GM18873 (cell line): ENCODE measurements at regions not wholly inside any gene's neighbourhood (a gene's known extent, or its start where the extent isn't known, plus 50 kb on each side); places are given as distances from the start of the nearest gene placed in this dataset.

Experiments used
- ATAC-seq: cut with Tn5 transposase; IDR thresholded peaks from one replicate; pipeline ENCODE4 v1.9.1; 2021; ENCODE audit warnings: mild to moderate bottlenecking, moderate library complexity, moderate number of reproducible peaks; ENCODE audit not compliant: unreplicated experiment, low FRiP score

GRCh38 chr4:60790608-60791007 is 409.5 kb upstream of the ADGRL3 start:
- ATAC-seq = no peak

DNA sequence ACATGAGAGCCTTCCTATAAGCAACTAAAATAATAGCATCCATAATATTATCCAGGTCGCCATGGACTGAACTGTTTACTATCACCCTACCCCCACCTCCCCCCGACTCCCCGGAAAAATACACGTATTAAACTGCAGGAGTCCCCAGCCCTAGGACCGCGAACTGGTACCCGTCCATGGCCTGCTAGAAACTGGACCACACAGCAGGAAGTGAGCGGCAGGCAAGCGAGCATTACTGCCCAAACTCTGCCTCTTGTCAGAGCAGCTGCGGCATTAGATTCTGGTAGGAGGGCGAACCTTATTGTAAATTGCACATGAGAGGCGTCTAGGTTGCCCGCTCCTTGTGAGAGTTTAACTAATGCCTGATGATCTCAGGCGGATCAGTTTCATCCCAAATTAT is 405.8 kb upstream of the ADGRL3 start:
- ATAC-seq = no peak

- ATAC-seq = no peak
These were observed 400.9 kb upstream of the ADGRL3 start for GRCh38 chr4:60799214-60799613.

GRCh38 chr4:60800701-60801100 is 399.4 kb upstream of the ADGRL3 start:
- ATAC-seq = no peak

GRCh38 chr4:60805500-60806313 is 394.4 kb upstream of the ADGRL3 start:
- ATAC-seq = no peak

DNA sequence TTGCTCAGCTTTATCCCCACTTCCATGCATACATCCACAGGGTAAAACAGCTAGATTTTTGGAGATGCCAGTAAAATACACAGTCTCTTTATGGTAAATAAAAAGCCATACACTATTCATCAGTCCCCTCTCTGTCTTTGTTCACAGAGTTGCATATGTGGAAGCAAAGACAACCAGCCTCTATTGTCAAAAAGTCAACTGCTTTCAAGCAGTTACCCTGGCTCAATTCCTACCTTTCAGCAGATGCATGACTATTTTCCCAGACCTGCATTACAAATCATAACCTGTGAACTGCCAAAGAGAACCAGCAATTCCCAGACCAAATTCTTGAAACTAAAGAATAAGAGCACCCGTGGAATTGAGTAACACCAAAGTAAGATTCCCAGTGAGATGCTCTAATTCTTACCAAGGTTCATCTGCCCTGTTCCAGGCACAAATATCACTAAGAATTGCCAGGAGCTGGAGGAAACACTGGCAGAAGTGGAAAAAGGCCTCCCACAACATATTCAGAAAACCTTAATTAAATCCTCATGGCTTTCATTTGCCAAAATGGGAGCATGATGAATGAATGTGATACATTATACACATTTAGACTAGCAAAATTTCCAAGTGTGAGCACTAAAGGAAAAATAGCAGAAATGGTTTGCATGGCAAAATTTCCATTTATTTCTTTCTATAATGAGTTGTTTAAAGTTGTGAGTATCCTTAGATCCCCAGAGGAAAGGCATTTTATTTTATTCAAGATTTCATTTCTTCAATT is 391.2 kb upstream of the ADGRL3 start:
- no peak for ATAC-seq

DNA sequence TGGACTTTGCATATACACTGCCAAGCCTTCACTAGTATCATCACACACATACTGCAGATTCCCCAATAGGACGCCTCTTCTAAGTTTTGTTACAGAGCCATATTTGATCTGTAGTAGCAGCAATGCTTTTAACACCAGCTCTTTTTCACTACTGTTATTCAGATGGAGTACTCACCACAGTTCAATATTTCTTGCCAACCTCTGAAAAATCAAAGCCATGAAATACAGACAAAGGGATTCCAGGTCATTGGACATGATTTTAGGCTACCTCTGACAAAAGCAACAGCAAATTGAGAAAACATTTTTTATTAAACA is 390.7 kb upstream of the ADGRL3 start:
- no peak for ATAC-seq

GRCh38 chr4:60812811-60813210 is 387.3 kb upstream of the ADGRL3 start:
- no peak for ATAC-seq

DNA sequence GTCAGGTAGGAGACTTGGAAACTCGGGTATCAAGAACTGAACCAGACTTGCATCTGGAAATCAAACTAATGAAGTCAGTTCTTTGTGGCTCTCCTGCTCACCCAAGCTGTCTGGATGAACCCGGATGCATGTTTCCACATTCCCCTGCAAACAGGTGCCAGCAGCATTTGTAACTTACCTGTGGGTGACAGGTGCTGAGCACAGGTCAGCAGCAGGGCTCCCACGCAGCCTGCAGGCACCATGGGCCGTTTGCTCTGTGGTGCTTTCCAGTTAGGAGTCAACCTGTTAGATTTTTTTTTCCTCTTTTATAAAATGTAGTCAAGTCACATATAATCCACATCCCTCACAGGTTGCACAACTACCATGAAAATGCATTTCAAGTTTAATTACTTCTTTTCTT is 385.6 kb upstream of the ADGRL3 start:
- no peak for ATAC-seq

- no peak for ATAC-seq
These were observed 382.5 kb upstream of the ADGRL3 start for GRCh38 chr4:60817609-60818008.

- no peak for ATAC-seq
These were observed 377.1 kb upstream of the ADGRL3 start for GRCh38 chr4:60822986-60823385.

GRCh38 chr4:60840020-60840419 is 360.1 kb upstream of the ADGRL3 start:
- no peak for ATAC-seq

DNA sequence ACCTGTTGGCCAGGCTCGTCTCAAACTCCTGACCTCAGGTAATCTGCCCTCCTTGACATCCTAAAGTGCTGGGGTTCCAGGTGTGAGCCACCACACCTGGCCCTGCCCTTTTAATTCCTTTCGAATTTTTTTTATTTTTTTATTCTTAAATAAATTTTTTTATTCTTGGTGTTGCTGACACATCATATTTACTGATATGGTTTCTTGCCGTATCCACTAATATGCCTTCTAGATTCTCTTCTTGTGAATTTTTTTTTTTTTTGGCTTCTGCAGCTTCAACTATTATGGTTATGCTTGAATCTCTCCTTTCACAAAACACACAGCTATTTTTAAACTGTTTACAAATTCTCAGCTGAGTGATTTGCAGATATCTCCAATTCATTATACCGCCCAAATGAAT is 353.4 kb upstream of the ADGRL3 start:
- ATAC-seq = no peak

GRCh38 chr4:60847614-60848013 is 352.5 kb upstream of the ADGRL3 start:
- no peak for ATAC-seq

DNA sequence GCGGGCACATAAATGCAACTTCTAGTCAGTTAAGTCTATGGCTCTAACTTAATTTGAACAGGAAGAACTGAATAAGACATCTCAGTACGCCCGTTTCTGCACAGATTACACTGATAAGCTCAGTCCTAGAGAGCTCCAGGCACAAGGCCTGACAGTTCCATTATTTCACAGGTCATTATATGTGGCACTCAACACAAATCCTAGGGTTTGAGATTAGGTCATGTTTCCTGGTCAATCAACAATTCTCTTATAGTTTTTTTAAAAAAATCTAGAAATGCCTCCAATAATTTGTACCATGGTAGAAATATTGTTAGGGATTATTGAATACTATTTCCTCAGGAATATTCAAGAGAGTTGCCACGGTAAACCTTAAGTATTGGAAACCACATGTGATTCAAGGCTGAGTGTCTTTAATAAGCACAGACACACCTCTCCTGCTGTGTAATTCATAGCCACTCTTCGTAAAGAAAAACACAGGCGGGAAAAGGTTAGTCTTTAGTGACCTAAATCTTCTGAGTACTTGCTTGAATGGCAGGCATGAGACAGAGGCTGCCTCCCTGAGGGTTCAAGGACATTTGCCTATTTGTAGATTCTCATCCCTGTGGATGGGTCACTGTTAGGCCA is 342.9 kb upstream of the ADGRL3 start:
- ATAC-seq = no peak

DNA sequence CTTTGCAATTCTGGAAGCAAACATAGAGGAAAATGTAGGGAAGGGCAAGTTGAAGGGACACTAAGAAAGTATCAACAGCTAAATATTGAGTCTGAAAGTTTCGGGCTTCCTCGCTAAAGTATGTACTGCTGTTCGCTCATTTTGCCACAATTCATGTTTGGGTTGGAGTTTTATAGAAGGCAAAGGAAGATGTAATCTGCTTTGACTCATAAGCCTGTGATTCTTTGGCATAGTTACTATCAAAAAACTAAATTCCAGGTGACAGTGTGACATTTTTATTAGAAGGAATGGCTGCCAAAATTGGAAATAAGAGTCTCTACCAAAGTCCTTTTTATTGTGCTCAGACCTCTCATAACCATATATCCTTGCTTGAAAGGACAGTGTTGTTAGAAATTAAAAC is 336.7 kb upstream of the ADGRL3 start:
- no peak for ATAC-seq

DNA sequence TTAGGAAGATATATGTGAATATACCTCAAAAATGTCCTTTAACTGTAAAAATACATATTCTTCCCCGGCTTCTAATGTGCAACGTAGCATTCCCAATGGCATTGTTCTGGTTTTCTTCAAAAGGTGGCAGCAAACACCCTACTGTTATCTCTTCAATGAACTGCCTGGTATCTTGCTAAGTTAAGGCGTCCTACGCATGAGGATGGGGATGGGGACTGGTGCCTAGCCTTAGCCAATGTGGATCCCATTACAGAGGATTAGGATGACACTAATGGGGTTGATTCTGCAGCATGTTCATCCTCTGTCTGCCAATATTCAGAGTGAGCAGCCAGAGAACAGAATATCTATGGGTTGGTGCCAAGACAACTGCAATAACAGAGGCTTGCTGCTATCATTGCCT is 334.9 kb upstream of the ADGRL3 start:
- ATAC-seq = no peak

DNA sequence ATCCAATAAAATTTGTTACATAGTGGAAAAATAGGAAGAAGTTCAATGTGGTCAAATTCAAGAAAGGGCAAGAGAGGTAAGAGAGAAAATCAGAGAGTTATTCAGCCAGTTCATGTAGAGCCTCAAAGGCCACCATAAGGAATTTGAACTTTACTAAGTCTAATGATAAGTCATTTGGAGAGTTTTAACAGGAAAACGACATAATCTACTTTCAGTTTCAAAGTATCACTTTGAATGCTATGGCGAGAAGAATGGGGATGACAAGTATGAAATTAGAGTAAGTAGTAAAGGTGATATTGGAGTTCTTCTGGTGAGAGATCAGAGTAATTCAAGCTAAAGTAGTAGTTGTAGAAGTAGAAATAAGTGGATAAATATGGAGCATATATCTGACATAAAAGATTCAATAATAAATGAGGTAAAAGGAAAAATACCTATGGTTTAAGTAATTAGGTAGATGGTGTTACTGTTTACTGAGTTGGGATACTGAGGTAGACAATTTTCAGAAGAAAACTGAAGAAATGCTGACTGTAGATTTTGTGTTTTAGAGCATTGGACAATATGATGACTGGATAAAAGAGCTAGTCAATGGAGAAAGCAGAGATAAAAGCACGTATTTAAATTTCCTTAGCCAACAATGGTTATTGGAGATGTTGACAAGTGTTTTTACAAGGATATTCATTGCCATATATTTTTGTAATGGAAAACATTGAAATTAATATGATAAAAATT is 331.7 kb upstream of the ADGRL3 start:
- ATAC-seq = no peak

GRCh38 chr4:60879135-60879701 is 320.9 kb upstream of the ADGRL3 start:
- no peak for ATAC-seq

GRCh38 chr4:60884587-60884986 is 315.5 kb upstream of the ADGRL3 start:
- ATAC-seq = no peak

- no peak for ATAC-seq
These were observed 315.1 kb upstream of the ADGRL3 start for GRCh38 chr4:60885011-60885410.
